ENCODE measurements at regions not wholly inside any gene's neighbourhood (a gene's known extent, or its start where the extent isn't known, plus 50 kb on each side); places are given as distances from the start of the nearest gene placed in this dataset.

DNA sequence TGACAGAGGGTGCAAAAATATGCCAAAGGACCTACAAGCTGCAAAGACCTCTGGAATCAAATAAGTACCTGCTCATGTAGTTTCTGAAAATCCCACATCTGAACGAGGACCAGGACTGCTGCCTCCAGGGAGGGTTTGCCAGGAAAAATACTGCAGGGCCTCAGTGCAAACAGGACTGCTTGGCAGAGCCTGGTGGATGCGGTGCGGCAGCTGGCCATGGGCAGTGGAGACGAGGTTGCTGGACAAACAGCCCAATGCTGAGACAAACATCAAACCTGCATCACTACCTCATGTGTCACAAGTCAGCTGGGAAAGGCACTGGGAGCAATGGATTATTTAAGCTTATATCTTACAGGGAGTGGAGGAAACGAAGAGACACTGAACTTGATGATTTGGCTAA, 238.8 kb downstream of the PAX1 start:
- no peak overlapping the region for H3K4me3 ChIP-seq (replicated peaks in 1 of 3; ENCODE audit: insufficient read depth in 1 of 3, low read depth in 2 of 3, low read length in 3 of 3)
- H3K4me1 ChIP-seq (ENCODE audit: insufficient read depth, low read length) = no peaks in the 10 kb centered on the region
- 0 out of 5 replicates have a peak, but pooled peaks cover 0 to 2% of the 10 kb centered on the region in 2 experiments for H3K27me3 ChIP-seq (ENCODE audit: control insufficient read depth in 1 of 2, insufficient read depth in 2 of 2, low read length in 2 of 2)
- no peaks in the 10 kb centered on the region for H3K36me3 ChIP-seq (replicated peaks in 1 of 2; ENCODE audit: control insufficient read depth in 1 of 2, insufficient read depth in 2 of 2, low read length in 2 of 2)
- TF ChIP-seq ZNF253 (CRISPR knock-in tag; IDR thresholded peaks at IDR 0.05; ENCODE audit: borderline replicate concordance) = no peak
- TF ChIP-seq, protein P1, sequence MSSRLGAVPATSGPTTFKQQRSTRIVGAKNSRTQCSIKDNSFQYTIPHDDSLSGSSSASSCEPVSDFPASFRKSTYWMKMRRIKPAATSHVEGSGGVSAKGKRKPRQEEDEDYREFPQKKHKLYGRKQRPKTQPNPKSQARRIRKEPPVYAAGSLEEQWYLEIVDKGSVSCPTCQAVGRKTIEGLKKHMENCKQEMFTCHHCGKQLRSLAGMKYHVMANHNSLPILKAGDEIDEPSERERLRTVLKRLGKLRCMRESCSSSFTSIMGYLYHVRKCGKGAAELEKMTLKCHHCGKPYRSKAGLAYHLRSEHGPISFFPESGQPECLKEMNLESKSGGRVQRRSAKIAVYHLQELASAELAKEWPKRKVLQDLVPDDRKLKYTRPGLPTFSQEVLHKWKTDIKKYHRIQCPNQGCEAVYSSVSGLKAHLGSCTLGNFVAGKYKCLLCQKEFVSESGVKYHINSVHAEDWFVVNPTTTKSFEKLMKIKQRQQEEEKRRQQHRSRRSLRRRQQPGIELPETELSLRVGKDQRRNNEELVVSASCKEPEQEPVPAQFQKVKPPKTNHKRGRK (CRISPR knock-in tag; IDR thresholded peaks at IDR 0.05) = no peak
- TF ChIP-seq KLF13 (CRISPR knock-in tag; IDR thresholded peaks at IDR 0.05) = no peak
- no peak for TF ChIP-seq TBL1XR1 (IDR thresholded peaks at IDR 0.05; ENCODE audit: borderline replicate concordance, low read length, partially characterized antibody)
- TF ChIP-seq TFAP4 (IDR thresholded peaks at IDR 0.05; ENCODE audit: borderline replicate concordance, low read depth) = no peak
- no peak for TF ChIP-seq ZNF562 (CRISPR knock-in tag; IDR thresholded peaks at IDR 0.05; ENCODE audit: borderline replicate concordance)
- no peak for TF ChIP-seq CBX5 (CRISPR knock-in tag; IDR thresholded peaks at IDR 0.05; ENCODE audit: borderline replicate concordance)
- TF ChIP-seq NCOA1 (CRISPR knock-in tag; IDR thresholded peaks at IDR 0.05) = no peak
- no peak for TF ChIP-seq GTF3A (CRISPR knock-in tag; conservative IDR thresholded peaks at IDR 0.05)
- no peak for TF ChIP-seq ZC3H4 (CRISPR knock-in tag; IDR thresholded peaks at IDR 0.05; ENCODE audit: borderline replicate concordance)
- TF ChIP-seq MATR3 (CRISPR knock-in tag; IDR thresholded peaks at IDR 0.05) = no peak
- TF ChIP-seq ZNF609 (CRISPR knock-in tag; IDR thresholded peaks at IDR 0.05; ENCODE audit: borderline replicate concordance) = no peak
- no peak for TF ChIP-seq HNRNPLL (IDR thresholded peaks at IDR 0.05; ENCODE audit: low read depth, low read length, poor library complexity, severe bottlenecking)
- no peak for TF ChIP-seq NR2F6 (IDR thresholded peaks at IDR 0.05)
- TF ChIP-seq NR2F6 (CRISPR knock-in tag; IDR thresholded peaks at IDR 0.05) = no peak
- no peak for TF ChIP-seq TSC22D2 (CRISPR knock-in tag; IDR thresholded peaks at IDR 0.05; ENCODE audit: borderline replicate concordance)
- no peak for TF ChIP-seq ZKSCAN8 (CRISPR knock-in tag; IDR thresholded peaks at IDR 0.05; ENCODE audit: borderline replicate concordance)
- no peak for TF ChIP-seq ZNF331 (CRISPR knock-in tag; IDR thresholded peaks at IDR 0.05)
- no peak for TF ChIP-seq ZNF7 (CRISPR knock-in tag; IDR thresholded peaks at IDR 0.05)
- H3K27ac ChIP-seq (ENCODE audit: extremely low read length, insufficient read depth, low read length) = no peak overlapping the region
- H3K79me2 ChIP-seq (ENCODE audit: insufficient read depth, low read length) = no peaks in the 10 kb centered on the region
- no peak overlapping the region for H3K9ac ChIP-seq (ENCODE audit: insufficient read depth, low read depth, low read length)
- intact Hi-C loops (cut with micrococcal nuclease; ENCODE audit: unreplicated experiment) = no loop called here
- no TSS peak for BruUV-seq (replicated peaks)
- H3K9me3 ChIP-seq (ENCODE audit: low read length) = no peaks in the 10 kb centered on the region
- DNase-seq (ENCODE audit: low spot score) (no peak), FAIRE-seq (no peak), ATAC-seq (no peak)
- H3K4me2 ChIP-seq (ENCODE audit: low read depth, low read length) = no peak overlapping the region
- no peak overlapping the region for H2AFZ ChIP-seq (ENCODE audit: low read length)
- no peaks in the 10 kb centered on the region for H4K20me1 ChIP-seq (ENCODE audit: insufficient read depth, low read length)
- POLR2A ChIA-PET = no interaction called here
- WGBS (ENCODE audit: low lambda C conversion rate) = 20% methylated on average over 5 of the region's 5 CpGs
- CTCF ChIA-PET (ENCODE audit: low intra/inter-chr PET ratio, low total read pairs) = no interaction called here
- in situ Hi-C loops (cut with HindIII; ENCODE audit: extremely low pct_ligation_motif_present, low pct_unique_long_range_greater_than_20kb) = no loop called here

Measured in HepG2 (cell line).